Activated naive CD8-positive, alpha-beta T cell (primary cell): ENCODE measurements at regions not wholly inside any gene's neighbourhood (a gene's known extent, or its start where the extent isn't known, plus 50 kb on each side); places are given as distances from the start of the nearest gene placed in this dataset.

ENCODE experiments used
- H3K27ac Mint-ChIP-seq: one replicate; pipeline ENCODE4 v1.8.0; 2021; ENCODE audit warnings: mixed read lengths
- H3K27me3 Mint-ChIP-seq: one replicate; pipeline ENCODE4 v1.8.0; 2021; ENCODE audit warnings: mixed read lengths
- H3K36me3 Mint-ChIP-seq: one replicate; pipeline ENCODE4 v1.8.0; 2021; ENCODE audit warnings: mixed read lengths
- H3K4me1 Mint-ChIP-seq: one replicate; pipeline ENCODE4 v1.8.0; 2021; ENCODE audit warnings: low read depth, mixed read lengths
- H3K4me3 Mint-ChIP-seq: one replicate; pipeline ENCODE4 v1.8.0; 2021; ENCODE audit warnings: mild to moderate bottlenecking, mixed read lengths
- H3K9me3 Mint-ChIP-seq: one replicate; pipeline ENCODE4 v1.8.0; 2021; ENCODE audit warnings: low read depth, mixed read lengths

DNA sequence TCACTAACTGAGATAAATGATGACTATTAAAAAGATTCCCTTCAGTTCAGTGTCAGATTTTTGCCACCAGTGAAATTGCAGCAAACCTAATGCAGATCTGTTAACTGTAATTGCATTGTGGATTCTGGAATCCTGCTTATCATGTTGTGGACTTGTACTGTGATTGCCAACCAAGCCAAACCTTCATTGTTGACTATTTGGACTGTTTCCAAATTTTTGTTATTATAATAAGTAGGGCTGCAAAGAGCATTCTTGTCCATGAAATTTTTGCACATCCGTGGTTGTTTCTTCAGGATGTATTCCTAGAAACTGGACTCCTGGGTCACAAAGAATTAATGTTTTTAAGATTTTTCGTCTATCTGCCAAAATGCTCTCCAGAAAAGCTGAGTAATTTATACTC is 281.6 kb upstream of the ZMIZ1 start:
- Mint-ChIP-seq H3K4me1 (no peaks in the 10 kb centered on the region), H3K4me3 (no peak overlapping the region), H3K9me3 (no peaks in the 10 kb centered on the region), H3K36me3 (no peaks in the 10 kb centered on the region), H3K27ac (no peak overlapping the region), H3K27me3 (peaks cover 3% of the 10 kb centered on the region)

DNA sequence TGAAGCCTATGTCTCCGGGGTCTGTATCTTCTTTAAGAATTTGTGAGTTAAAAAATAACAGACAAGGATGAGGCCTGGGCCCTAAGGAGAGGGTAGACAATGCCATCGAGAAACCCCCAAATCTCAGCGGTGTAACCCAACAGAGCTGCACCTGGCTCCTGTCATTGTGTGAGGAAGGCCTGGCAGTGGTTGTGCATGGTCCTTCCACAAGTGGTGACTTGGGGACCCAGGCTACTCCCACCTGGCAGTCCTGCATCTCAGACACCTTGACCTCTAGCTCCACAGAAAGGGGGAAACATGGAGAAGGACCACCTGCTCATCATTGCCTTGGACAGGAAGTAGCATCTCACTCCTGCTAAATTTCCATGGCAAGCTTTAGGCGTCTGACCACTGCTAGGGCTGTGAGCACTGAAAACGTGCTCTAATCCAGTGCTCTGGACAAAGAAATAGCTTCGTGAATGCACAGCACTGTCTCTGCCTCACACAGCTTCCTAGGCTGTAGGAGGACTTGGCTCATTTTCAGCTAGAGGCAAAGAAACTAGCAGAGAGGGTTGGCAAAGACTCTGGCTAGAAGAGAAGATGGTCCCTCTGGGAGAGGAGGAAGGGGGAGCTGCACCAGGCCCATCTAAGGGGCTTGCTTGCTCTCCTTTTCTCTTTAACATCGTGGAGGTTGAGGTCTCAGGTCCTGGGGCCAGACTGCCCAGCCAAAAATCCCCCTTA is 273.9 kb upstream of the ZMIZ1 start:
- H3K27me3 Mint-ChIP-seq = peaks cover 3% of the 10 kb centered on the region
- no peaks in the 10 kb centered on the region for H3K4me1 Mint-ChIP-seq
- H3K36me3 Mint-ChIP-seq = peaks cover 2% of the 10 kb centered on the region
- H3K9me3 Mint-ChIP-seq = no peaks in the 10 kb centered on the region
- no peak overlapping the region for H3K27ac Mint-ChIP-seq
- no peak overlapping the region for H3K4me3 Mint-ChIP-seq

DNA sequence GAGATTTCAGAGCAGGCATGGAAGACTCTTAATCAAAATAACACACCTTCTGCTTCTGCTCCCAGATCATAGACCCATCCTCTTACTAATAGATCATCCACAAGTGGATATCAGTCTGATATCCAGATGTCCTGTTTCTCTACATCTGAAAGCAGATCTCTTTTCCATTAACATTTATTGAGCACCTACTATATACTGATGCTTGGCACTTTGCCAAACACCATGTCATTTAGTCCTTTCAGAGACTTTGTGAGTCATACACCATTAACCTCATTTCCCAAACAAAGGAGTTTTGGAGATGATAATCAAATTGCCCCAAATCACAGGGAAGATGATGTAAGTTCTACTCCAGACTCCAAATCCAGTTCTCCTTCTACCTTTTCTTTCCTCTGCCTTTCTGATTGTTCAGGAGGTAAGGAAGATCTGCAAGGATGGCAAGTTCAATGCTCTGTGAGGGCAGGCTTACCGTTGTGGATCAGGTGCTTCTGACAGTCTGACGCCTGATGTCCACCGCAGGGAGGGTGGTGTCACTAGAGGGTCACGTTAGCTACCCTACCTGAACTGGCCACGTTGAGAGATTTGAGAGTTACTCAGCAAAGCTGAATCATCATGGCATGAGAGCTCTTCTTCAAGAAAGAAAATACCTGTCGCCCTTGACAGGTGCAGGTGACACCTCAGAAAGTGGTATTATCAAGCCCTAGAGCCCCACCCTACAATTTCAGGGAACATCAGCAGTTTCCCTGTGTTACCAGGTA is 269.6 kb upstream of the ZMIZ1 start:
- Mint-ChIP-seq H3K4me3 (no peak overlapping the region), H3K4me1 (no peaks in the 10 kb centered on the region), H3K27me3 (no peaks in the 10 kb centered on the region), H3K27ac (no peak overlapping the region), H3K36me3 (no peaks in the 10 kb centered on the region), H3K9me3 (no peaks in the 10 kb centered on the region)

DNA sequence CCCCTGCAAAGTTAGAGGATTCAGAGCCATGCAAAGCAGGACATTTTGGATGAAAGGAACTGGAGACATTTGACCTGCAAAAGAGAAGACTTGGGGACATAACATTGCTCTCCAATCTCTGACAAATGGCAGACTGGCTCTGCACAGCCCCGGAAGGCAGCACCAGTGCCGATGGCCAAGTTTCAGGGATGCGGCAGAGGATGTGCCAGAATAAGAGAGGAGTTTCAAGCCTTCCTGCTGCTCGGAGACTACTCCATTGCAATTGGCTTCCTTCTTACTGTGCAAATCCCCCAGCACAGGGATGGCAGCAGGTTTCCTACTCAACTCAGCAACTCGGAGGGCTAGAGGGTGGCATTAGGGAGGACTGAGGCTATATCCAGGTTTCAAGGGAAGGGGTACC is 268.8 kb upstream of the ZMIZ1 start:
- Mint-ChIP-seq H3K27me3 (no peaks in the 10 kb centered on the region), H3K27ac (no peak overlapping the region), H3K9me3 (no peaks in the 10 kb centered on the region), H3K4me3 (no peak overlapping the region), H3K36me3 (no peaks in the 10 kb centered on the region), H3K4me1 (no peaks in the 10 kb centered on the region)

DNA sequence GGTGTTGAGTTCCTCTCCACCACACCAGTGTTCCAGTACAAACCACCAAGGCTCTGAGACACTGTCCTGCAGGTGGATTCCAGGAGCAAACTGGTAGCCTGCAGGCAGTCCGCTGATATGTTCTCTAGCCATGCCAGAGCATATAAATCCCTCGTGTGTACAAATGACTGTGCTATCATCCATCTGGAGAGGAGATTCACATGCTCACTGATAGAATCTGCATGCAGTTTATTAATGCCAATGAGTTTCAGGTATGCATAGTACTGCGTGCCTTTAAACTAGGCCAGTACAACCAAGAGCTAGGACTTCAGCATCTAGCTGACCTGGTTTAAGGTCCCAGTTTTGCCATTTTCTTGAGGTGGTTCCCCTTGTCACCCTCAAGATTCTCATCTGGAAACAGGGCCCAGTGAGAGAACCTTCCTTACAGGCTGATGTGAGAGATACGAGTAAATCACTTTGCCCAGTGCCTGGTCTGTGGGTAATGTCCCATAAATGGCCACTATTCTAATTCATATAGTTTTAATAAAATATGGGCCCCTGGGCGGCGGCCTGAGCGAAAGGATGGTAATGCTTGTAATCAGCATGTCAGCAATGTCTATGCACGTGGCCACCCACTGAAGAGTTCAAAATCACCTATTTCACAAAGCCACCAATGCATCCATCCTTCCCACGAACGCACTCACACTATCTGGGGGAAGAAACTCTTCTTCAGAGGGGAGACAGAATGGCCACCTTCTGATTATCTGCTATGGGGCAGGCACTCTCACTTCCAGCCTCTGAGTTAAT is 268.0 kb upstream of the ZMIZ1 start:
- Mint-ChIP-seq H3K27ac (no peak overlapping the region), H3K9me3 (no peaks in the 10 kb centered on the region), H3K27me3 (no peaks in the 10 kb centered on the region), H3K36me3 (no peaks in the 10 kb centered on the region), H3K4me3 (no peak overlapping the region), H3K4me1 (no peaks in the 10 kb centered on the region)

DNA sequence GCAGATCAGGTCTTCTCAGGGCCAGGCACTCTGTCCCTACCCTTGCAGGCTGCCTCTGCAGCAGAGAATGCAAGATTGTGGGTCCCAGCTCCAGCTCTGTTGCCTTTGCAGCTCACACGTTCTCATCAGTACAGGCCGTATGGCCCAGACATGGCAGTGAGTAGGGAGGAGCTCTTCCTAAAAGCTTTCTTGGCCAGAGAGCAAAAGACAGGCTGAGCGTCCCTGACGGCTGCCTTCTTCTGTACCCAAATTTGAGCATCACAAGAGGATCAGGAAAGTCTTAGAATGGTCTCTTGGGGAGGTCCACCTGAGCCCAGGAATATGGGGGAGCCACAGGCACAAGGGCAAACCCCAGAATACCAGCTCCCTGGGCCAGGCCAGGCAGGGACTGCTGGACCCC is 266.3 kb upstream of the ZMIZ1 start:
- Mint-ChIP-seq H3K4me3 (no peak overlapping the region), H3K36me3 (no peaks in the 10 kb centered on the region), H3K27ac (no peak overlapping the region), H3K4me1 (no peaks in the 10 kb centered on the region), H3K27me3 (no peaks in the 10 kb centered on the region), H3K9me3 (no peaks in the 10 kb centered on the region)

DNA sequence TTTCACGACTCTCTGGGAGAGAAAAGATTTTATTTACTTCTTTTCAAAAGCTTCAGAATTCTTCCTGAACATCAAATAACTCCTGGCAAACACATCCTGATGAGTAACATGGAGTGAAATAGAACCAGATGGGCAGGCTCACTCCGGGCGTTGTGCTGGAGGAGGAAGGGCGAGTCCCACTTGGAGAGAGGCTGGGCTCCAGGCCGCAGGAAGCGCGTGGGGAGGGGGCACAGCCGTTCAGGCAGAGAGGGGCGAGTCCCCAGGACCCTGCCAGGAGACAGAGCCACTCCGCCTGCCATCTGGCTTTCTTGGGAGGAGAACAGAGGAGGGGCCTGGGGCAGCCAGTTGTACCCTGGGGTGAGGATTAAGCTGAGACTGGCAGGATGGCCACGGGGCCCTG is 265.9 kb upstream of the ZMIZ1 start:
- H3K4me3 Mint-ChIP-seq = no peak overlapping the region
- H3K9me3 Mint-ChIP-seq = no peaks in the 10 kb centered on the region
- H3K27ac Mint-ChIP-seq = no peak overlapping the region
- no peaks in the 10 kb centered on the region for H3K27me3 Mint-ChIP-seq
- H3K4me1 Mint-ChIP-seq = no peaks in the 10 kb centered on the region
- H3K36me3 Mint-ChIP-seq = no peaks in the 10 kb centered on the region

DNA sequence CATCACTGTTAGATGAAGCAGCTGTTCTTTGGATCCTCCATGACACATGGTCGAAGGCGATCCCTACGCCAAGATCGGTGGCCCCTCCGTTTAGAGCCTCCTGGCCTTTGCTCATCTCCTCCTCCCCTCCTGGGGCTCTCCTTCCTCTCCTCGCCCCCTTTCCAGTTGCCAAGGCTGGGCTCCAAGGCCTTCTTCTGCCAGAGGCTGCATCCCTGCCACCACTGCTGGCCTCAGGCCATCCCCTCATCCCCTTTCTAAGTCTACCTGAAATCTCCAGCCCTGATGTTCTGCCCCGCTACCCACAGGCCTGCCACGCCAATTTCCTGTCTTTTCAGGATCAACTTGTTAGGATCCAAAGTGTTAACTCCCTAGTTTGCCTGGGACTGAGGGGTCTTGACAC is 265.1 kb upstream of the ZMIZ1 start:
- Mint-ChIP-seq H3K27me3 (no peaks in the 10 kb centered on the region), H3K9me3 (no peaks in the 10 kb centered on the region), H3K27ac (no peak overlapping the region), H3K36me3 (no peaks in the 10 kb centered on the region), H3K4me3 (no peak overlapping the region), H3K4me1 (no peaks in the 10 kb centered on the region)

DNA sequence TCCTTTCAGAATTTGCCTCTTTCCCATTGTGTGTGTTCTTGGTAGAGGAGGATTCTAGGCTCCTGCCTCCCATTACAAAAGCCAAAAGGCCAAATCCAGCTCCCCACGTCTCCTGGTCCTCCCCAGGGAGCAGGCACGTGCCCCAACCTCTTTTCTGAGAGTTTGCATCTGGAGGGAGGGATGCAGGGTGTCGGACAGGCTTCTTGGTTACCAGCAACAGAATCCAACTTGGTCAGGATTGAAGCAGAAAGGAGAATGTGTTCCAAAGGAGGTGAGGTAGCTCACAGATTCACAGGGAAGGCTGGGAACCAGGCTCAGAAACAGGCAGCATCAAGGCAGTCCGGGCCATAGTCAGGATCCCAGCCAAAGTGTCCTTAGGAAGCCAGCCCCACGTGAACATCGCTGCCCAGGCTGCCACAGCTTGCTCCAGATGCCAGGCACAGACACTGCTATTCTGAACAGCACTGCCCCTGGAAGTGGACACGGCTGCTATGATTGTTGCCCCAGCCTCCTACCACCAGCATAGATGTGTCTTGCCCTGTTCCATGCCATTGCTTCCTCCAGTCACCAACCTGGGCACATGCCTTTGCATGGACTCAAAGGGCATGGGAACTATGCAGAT is 264.2 kb upstream of the ZMIZ1 start:
- Mint-ChIP-seq H3K36me3 (no peaks in the 10 kb centered on the region), H3K4me1 (no peaks in the 10 kb centered on the region), H3K9me3 (no peaks in the 10 kb centered on the region), H3K27ac (no peak overlapping the region), H3K4me3 (no peak overlapping the region), H3K27me3 (no peaks in the 10 kb centered on the region)

DNA sequence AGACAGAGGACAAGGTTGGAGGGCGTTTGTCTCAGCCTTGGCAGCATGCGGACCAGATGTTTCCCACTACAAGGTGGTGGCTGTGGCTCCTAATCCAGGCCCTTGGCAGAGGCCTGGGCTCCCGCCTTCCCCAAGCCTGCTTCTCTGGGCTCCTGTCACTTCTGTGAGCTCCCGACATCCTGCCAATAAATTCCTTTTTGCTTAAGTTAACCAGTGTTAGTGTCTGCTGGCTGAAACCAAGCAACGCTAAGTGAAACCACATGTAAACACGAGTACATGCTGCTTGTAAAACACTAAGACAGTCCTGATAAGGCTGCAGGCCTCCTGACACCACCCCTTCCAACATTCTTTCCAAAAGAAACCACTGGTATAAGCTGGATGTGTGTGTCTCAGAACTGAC is 263.6 kb upstream of the ZMIZ1 start:
- no peaks in the 10 kb centered on the region for H3K27me3 Mint-ChIP-seq
- no peaks in the 10 kb centered on the region for H3K4me1 Mint-ChIP-seq
- no peaks in the 10 kb centered on the region for H3K36me3 Mint-ChIP-seq
- no peak overlapping the region for H3K4me3 Mint-ChIP-seq
- no peaks in the 10 kb centered on the region for H3K9me3 Mint-ChIP-seq
- no peak overlapping the region for H3K27ac Mint-ChIP-seq

DNA sequence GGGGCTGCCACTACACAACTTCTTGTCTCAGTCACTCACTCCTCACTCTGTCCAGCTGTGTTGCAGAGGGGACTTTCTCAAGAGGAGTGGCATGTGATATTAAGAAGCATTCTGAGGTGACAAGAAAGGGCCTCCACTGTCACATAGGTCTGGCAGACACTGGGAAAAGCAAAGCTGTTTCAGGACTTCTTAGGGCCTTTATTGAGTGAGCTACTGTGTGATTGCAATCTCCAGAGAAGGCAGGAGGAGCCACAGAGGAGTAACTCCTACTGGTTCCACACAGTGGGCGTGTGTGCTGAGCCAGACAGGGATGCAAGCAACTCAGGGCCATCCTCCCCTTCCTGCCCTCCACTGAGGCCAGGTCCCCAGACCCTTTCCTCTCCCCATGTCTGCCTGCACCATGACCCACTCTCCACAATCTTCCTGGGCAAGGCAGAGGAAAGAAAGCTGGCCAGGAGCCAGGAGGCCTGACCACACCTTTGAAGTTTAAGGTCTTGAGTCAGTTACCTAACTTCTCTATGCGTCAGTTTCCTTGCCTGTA is 262.0 kb upstream of the ZMIZ1 start:
- no peak overlapping the region for H3K27ac Mint-ChIP-seq

DNA sequence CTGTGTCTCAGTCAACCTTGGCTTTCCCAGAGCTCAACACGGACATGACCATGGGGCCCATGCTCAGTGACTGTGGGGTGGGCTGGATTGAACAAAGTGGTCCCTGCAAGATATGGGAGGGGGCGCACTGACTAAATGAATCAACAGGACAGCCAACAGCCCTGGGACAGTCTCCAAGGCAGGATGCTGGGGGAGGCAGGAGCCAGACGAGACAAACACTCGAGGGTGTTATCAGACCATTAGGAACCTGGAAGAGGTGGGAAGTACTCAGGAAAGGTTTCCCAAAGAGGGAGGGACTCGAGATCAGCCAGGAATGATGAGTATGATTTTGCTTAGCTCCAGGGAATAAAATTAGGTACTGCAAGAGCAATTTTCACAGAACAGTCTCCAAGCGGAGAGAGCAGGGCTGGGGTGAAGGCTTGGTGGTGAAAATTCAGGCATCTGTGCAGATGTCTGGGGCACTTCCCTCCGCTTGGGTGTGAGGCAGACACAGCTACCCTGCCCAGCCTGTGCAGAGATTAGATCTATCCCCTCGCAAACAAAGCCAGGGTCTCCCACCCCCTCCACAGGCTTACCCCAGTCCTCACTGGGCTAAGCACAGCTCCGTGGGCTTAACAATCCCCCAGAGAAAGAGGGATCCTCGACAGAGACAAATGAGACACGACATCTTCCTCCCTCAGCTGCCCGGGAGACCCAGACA is 261.1 kb upstream of the ZMIZ1 start:
- H3K36me3 Mint-ChIP-seq = no peaks in the 10 kb centered on the region
- no peak overlapping the region for H3K4me3 Mint-ChIP-seq
- H3K4me1 Mint-ChIP-seq = no peaks in the 10 kb centered on the region
- H3K27me3 Mint-ChIP-seq = no peaks in the 10 kb centered on the region
- no peaks in the 10 kb centered on the region for H3K9me3 Mint-ChIP-seq
- H3K27ac Mint-ChIP-seq = no peak overlapping the region

More for the DNA sequence above, 262.0 kb upstream of the ZMIZ1 start:
- Mint-ChIP-seq H3K4me1 (no peaks in the 10 kb centered on the region), H3K36me3 (no peaks in the 10 kb centered on the region), H3K9me3 (no peaks in the 10 kb centered on the region), H3K27me3 (no peaks in the 10 kb centered on the region), H3K4me3 (no peak overlapping the region)

DNA sequence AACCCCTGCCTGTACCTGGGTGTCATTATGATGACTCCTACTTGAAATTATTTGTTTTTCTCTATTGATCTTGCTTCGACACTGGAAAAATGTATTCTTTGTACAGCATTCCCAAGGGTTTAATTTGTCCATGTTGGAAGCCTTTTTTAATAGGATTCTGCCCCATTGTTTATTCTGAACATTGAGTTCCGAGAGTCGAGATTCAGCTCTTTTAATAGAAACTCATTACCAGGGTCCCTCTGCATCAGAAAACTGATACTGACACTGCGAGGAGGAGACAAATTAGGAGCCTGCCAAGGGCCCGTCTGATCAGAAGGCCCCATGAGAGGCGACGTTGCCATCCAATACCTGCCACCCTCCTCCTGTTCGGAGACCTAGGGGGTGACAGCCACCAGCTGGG is 260.5 kb upstream of the ZMIZ1 start:
- H3K36me3 Mint-ChIP-seq = no peaks in the 10 kb centered on the region
- H3K27me3 Mint-ChIP-seq = no peaks in the 10 kb centered on the region
- no peaks in the 10 kb centered on the region for H3K4me1 Mint-ChIP-seq
- H3K9me3 Mint-ChIP-seq = no peaks in the 10 kb centered on the region
- H3K4me3 Mint-ChIP-seq = no peak overlapping the region
- H3K27ac Mint-ChIP-seq = no peak overlapping the region

DNA sequence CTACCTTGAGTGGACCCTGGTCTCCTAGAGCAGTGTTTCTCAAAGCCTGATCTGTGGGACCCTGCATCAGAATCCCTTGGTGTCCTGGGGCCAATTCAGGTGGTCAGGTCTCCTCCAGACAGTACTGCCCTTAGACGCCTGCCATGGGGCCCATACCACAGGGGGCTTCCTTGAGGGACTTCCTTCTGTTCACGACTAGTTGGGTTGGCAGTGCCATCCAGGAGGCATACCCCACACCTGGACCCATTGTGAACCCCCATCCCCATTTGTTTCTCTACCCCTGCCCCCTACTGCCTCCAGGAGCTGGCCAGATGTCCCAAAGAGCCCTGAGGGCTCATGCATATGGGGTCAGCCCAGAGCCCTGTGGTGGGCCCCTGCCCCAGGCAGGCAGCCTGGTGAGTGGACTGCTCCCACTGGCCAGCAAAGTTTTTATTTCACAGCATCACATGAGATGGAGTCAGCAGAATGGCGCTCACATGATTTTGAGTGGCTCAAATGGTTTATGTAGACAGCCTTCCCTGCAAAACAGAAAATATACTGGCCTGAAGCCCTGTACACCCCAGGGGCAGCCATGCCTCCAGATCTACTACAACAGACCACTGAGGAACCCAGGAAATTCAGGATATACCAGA is 259.9 kb upstream of the ZMIZ1 start:
- Mint-ChIP-seq H3K27me3 (no peaks in the 10 kb centered on the region), H3K4me3 (no peak overlapping the region), H3K36me3 (no peaks in the 10 kb centered on the region), H3K9me3 (no peaks in the 10 kb centered on the region), H3K4me1 (no peaks in the 10 kb centered on the region), H3K27ac (no peak overlapping the region)
